ENCODE measurements at regions not wholly inside any gene's neighbourhood (a gene's known extent, or its start where the extent isn't known, plus 50 kb on each side); places are given as distances from the start of the nearest gene placed in this dataset.

DNA sequence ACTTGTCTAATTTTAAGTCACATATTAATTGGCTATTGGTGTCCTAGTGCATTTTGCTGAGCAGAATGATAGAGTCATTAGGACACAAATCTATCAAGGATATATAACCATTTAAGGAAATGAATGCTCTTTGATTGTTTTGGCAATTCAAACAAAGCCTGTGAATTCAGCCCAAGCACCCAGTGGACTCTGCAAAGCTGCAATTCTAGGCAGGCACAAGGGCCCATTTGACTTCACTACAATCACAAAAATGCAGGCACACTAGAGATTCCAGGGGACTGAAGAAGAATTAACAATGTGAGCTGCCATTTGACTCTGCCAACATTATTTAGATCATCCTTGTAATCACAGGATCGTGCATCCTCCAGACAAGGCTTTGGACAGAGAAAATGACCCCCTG, 544.2 kb upstream of the PHF14 start (continued):
- TF ChIP-seq ZBTB11 (tag by site-specific recombination; conservative IDR thresholded peaks at IDR 0.05; ENCODE audit: low read depth), result no peak
- TF ChIP-seq, protein P1, sequence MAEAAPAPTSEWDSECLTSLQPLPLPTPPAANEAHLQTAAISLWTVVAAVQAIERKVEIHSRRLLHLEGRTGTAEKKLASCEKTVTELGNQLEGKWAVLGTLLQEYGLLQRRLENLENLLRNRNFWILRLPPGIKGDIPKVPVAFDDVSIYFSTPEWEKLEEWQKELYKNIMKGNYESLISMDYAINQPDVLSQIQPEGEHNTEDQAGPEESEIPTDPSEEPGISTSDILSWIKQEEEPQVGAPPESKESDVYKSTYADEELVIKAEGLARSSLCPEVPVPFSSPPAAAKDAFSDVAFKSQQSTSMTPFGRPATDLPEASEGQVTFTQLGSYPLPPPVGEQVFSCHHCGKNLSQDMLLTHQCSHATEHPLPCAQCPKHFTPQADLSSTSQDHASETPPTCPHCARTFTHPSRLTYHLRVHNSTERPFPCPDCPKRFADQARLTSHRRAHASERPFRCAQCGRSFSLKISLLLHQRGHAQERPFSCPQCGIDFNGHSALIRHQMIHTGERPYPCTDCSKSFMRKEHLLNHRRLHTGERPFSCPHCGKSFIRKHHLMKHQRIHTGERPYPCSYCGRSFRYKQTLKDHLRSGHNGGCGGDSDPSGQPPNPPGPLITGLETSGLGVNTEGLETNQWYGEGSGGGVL (tag by site-specific recombination; IDR thresholded peaks at IDR 0.05), result no peak

- Histone ChIP-seq H3K4me1 (ENCODE audit: control insufficient read depth, insufficient read depth, low read length) (no peaks in the 10 kb centered on the region), H3K27ac (ENCODE audit: extremely low read depth, low read depth, low read length) (no peak overlapping the region), H3K9me3 (ENCODE audit: control insufficient read depth, insufficient read depth, low read depth, low read length) (no peaks in the 10 kb centered on the region), H3K4me3 (ENCODE audit: low read depth, low read length) (no peak overlapping the region), H3K36me3 (ENCODE audit: control insufficient read depth in 2 of 2, insufficient read depth in 1 of 2, low read length in 2 of 2) (no peaks in the 10 kb centered on the region)
- ChIA-PET CTCF (no interaction called here), POLR2A (no interaction called here)
- TF ChIP-seq ZNF791 (tag by site-specific recombination; IDR thresholded peaks at IDR 0.05) (no peak), ZNF521 (tag by site-specific recombination; IDR thresholded peaks at IDR 0.05) (no peak), ZNF221 (tag by site-specific recombination; IDR thresholded peaks at IDR 0.05; ENCODE audit: borderline replicate concordance) (no peak), ZNF639 (tag by site-specific recombination; IDR thresholded peaks at IDR 0.05) (no peak), ZSCAN16 (tag by site-specific recombination; IDR thresholded peaks at IDR 0.05) (no peak), ZNF792 (tag by site-specific recombination; IDR thresholded peaks at IDR 0.05) (no peak), REPIN1 (tag by site-specific recombination; IDR thresholded peaks at IDR 0.05; ENCODE audit: low read depth) (no peak)
- TF ChIP-seq, protein P2, sequence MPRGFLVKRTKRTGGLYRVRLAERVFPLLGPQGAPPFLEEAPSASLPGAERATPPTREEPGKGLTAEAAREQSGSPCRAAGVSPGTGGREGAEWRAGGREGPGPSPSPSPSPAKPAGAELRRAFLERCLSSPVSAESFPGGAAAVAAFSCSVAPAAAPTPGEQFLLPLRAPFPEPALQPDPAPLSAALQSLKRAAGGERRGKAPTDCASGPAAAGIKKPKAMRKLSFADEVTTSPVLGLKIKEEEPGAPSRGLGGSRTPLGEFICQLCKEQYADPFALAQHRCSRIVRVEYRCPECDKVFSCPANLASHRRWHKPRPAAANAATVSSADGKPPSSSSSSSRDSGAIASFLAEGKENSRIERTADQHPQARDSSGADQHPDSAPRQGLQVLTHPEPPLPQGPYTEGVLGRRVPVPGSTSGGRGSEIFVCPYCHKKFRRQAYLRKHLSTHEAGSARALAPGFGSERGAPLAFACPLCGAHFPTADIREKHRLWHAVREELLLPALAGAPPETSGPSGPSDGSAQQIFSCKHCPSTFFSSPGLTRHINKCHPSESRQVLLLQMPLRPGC (tag by site-specific recombination; IDR thresholded peaks at IDR 0.05), result no peak
These were observed 537.4 kb upstream of the PHF14 start for GRCh38 chr7:10436302-10436701.

- no peaks in the 10 kb centered on the region for H3K9me3 ChIP-seq (ENCODE audit: control insufficient read depth, insufficient read depth, low read depth, low read length)
- ChIA-PET POLR2A (no interaction called here), CTCF (no interaction called here)
- no peaks in the 10 kb centered on the region for H3K4me1 ChIP-seq (ENCODE audit: control insufficient read depth, insufficient read depth, low read length)
- H3K4me3 ChIP-seq (ENCODE audit: low read depth, low read length), result no peak overlapping the region
- H3K36me3 ChIP-seq (ENCODE audit: control insufficient read depth in 2 of 2, insufficient read depth in 1 of 2, low read length in 2 of 2), result no peaks in the 10 kb centered on the region
- H3K27ac ChIP-seq (ENCODE audit: extremely low read depth, low read depth, low read length), result no peak overlapping the region
- TF ChIP-seq ZNF529 (tag by site-specific recombination; IDR thresholded peaks at IDR 0.05; ENCODE audit: insufficient replicate concordance), result no peak
- no peak for TF ChIP-seq ZNF24 (tag by site-specific recombination; IDR thresholded peaks at IDR 0.05)
- TF ChIP-seq ZNF654 (tag by site-specific recombination; IDR thresholded peaks at IDR 0.05; ENCODE audit: low read depth), result no peak
- TF ChIP-seq KLF9 (tag by site-specific recombination; IDR thresholded peaks at IDR 0.05; ENCODE audit: low read depth), result no peak
- TF ChIP-seq GLIS2 (tag by site-specific recombination; IDR thresholded peaks at IDR 0.05), result no peak
- no peak for TF ChIP-seq GLI4 (tag by site-specific recombination; IDR thresholded peaks at IDR 0.05)
- TF ChIP-seq ZNF677 (tag by site-specific recombination; IDR thresholded peaks at IDR 0.05), result no peak
- no peak for TF ChIP-seq ZNF596 (tag by site-specific recombination; IDR thresholded peaks at IDR 0.05)
- TF ChIP-seq SP3 (tag by site-specific recombination; IDR thresholded peaks at IDR 0.05), result no peak
- no peak for TF ChIP-seq ZNF324 (tag by site-specific recombination; IDR thresholded peaks at IDR 0.05)
- TF ChIP-seq, protein P3, sequence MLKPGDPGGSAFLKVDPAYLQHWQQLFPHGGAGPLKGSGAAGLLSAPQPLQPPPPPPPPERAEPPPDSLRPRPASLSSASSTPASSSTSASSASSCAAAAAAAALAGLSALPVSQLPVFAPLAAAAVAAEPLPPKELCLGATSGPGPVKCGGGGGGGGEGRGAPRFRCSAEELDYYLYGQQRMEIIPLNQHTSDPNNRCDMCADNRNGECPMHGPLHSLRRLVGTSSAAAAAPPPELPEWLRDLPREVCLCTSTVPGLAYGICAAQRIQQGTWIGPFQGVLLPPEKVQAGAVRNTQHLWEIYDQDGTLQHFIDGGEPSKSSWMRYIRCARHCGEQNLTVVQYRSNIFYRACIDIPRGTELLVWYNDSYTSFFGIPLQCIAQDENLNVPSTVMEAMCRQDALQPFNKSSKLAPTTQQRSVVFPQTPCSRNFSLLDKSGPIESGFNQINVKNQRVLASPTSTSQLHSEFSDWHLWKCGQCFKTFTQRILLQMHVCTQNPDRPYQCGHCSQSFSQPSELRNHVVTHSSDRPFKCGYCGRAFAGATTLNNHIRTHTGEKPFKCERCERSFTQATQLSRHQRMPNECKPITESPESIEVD (tag by site-specific recombination; IDR thresholded peaks at IDR 0.05), result no peak
- TF ChIP-seq ZNF16 (tag by site-specific recombination; IDR thresholded peaks at IDR 0.05; ENCODE audit: low read depth), result no peak
- no peak for TF ChIP-seq SP2 (tag by site-specific recombination; IDR thresholded peaks at IDR 0.05)
- TF ChIP-seq ZNF843 (tag by site-specific recombination; IDR thresholded peaks at IDR 0.05), result no peak
- TF ChIP-seq MYNN (tag by site-specific recombination; IDR thresholded peaks at IDR 0.05; ENCODE audit: borderline replicate concordance), result no peak
- TF ChIP-seq ZBTB1 (tag by site-specific recombination; IDR thresholded peaks at IDR 0.05), result no peak
These were observed 534.6 kb upstream of the PHF14 start for GRCh38 chr7:10439027-10439426.

Data from HEK293 (cell line).